Body of pancreas (tissue), 4 donors: ENCODE measurements at regions not wholly inside any gene's neighbourhood (a gene's known extent, or its start where the extent isn't known, plus 50 kb on each side); places are given as distances from the start of the nearest gene placed in this dataset.

Experiments used
- POLR2A ChIP-seq, 3 donors: fragments of 450-650 bp; IDR thresholded peaks; one replicate each; pipeline ENCODE4 v1.6.1; 2016; ENCODE audit warnings: antibody characterized with exemption in 3 of 3, mild to moderate bottlenecking in 2 of 3
- TF ChIP-seq, protein P1 (sequence below), 7 experiments: fragments of 450-650 bp in 4 of 7; fragments of 200-600 bp in 3 of 7; sonication (generic) in 3 of 7; IDR thresholded peaks; one replicate each; pipeline ENCODE4 v1.5.1; 2016 to 2019; ENCODE audit warnings: antibody characterized with exemption in 7 of 7

DNA sequence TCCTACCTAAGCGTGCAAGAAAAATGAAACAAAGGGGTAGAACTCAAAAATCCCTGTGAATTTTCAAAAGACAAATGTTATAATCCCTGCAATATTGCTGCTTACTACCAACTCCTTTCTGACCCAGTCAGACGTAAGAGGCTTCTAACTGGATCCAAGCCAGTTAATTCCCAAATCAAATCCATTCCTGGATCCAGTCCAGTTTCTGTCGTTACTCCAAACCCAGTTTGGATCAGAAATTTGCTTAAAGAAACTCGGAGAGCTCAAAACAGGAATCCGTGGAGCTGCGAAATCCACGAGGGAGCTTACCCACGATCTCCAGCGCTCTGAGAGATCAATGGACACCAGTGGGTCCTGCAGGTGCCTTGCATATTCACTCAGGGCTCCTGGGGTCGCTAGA, 62.8 kb upstream of the IKZF2 start:
- TF ChIP-seq, protein P1, sequence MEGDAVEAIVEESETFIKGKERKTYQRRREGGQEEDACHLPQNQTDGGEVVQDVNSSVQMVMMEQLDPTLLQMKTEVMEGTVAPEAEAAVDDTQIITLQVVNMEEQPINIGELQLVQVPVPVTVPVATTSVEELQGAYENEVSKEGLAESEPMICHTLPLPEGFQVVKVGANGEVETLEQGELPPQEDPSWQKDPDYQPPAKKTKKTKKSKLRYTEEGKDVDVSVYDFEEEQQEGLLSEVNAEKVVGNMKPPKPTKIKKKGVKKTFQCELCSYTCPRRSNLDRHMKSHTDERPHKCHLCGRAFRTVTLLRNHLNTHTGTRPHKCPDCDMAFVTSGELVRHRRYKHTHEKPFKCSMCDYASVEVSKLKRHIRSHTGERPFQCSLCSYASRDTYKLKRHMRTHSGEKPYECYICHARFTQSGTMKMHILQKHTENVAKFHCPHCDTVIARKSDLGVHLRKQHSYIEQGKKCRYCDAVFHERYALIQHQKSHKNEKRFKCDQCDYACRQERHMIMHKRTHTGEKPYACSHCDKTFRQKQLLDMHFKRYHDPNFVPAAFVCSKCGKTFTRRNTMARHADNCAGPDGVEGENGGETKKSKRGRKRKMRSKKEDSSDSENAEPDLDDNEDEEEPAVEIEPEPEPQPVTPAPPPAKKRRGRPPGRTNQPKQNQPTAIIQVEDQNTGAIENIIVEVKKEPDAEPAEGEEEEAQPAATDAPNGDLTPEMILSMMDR (IDR thresholded peaks at IDR 0.05): no peak
- no peak for TF ChIP-seq POLR2A (IDR thresholded peaks at IDR 0.05)
